HFFc6 (cell line): ENCODE measurements at regions not wholly inside any gene's neighbourhood (a gene's known extent, or its start where the extent isn't known, plus 50 kb on each side); places are given as distances from the start of the nearest gene placed in this dataset.

Experiments used
- DNase-seq: peaks from one replicate; pipeline ENCODE4 v3.0.0-alpha.2; 2018
- H3K27ac Mint-ChIP-seq: 2 replicates; pipeline ENCODE4 v1.8.0; 2020; ENCODE audit warnings: mild to moderate bottlenecking, mixed read lengths
- H3K27me3 Mint-ChIP-seq: 2 replicates; pipeline ENCODE4 v1.8.0; 2021; ENCODE audit warnings: mild to moderate bottlenecking, moderate library complexity, mixed read lengths; ENCODE audit not compliant: insufficient read depth
- H3K36me3 Mint-ChIP-seq: 2 replicates; pipeline ENCODE4 v1.8.0; 2021; ENCODE audit warnings: low read depth, mixed read lengths
- H3K4me1 Mint-ChIP-seq: 2 replicates; pipeline ENCODE4 v1.8.0; 2020; ENCODE audit warnings: low read depth, mixed read lengths
- H3K4me3 Mint-ChIP-seq: 2 replicates; pipeline ENCODE4 v1.8.0; 2020; ENCODE audit warnings: mild to moderate bottlenecking, moderate library complexity, mixed read lengths
- H3K9me3 Mint-ChIP-seq: 2 replicates; pipeline ENCODE4 v1.8.0; 2020; ENCODE audit warnings: mild to moderate bottlenecking, mixed read lengths
- CTCF ChIP-seq: fragments of 200-600 bp; sonication (generic); IDR thresholded peaks from 2 replicates; pipeline ENCODE4 v1.5.0; 2021; ENCODE audit warnings: antibody characterized with exemption, mild to moderate bottlenecking

GRCh38 chr11:38950867-38951266 lies 2352.8 kb upstream of the RAG2 start:
- Mint-ChIP-seq H3K36me3 (no peaks in the 10 kb centered on the region), H3K27ac (no peak overlapping the region), H3K27me3 (no peaks in the 10 kb centered on the region), H3K9me3 (peaks cover 27% of the 10 kb centered on the region), H3K4me1 (no peaks in the 10 kb centered on the region), H3K4me3 (no peak overlapping the region)
- no peak for DNase-seq
- no peak for TF ChIP-seq CTCF

- H3K36me3 Mint-ChIP-seq, result no peaks in the 10 kb centered on the region
- H3K9me3 Mint-ChIP-seq, result peaks cover 28% of the 10 kb centered on the region
- no peaks in the 10 kb centered on the region for H3K4me1 Mint-ChIP-seq
- H3K4me3 Mint-ChIP-seq, result no peak overlapping the region
- no peak for TF ChIP-seq CTCF
- no peak for DNase-seq
- H3K27me3 Mint-ChIP-seq, result no peaks in the 10 kb centered on the region
- no peak overlapping the region for H3K27ac Mint-ChIP-seq
Measured at GRCh38 chr11:38948392-38948791, 2350.4 kb upstream of the RAG2 start.

- Mint-ChIP-seq H3K4me3 (no peak overlapping the region), H3K4me1 (no peaks in the 10 kb centered on the region), H3K27me3 (no peaks in the 10 kb centered on the region), H3K9me3 (peaks cover 12% of the 10 kb centered on the region), H3K36me3 (no peaks in the 10 kb centered on the region), H3K27ac (no peak overlapping the region)
- DNase-seq, result no peak
- TF ChIP-seq CTCF, result no peak
Measured at GRCh38 chr11:38937709-38938108, 2339.7 kb upstream of the RAG2 start.

GRCh38 chr11:38935941-38936340 lies 2337.9 kb upstream of the RAG2 start:
- Mint-ChIP-seq H3K9me3 (peaks cover 24% of the 10 kb centered on the region), H3K4me1 (no peaks in the 10 kb centered on the region), H3K4me3 (no peak overlapping the region), H3K27ac (no peak overlapping the region), H3K27me3 (no peaks in the 10 kb centered on the region), H3K36me3 (no peaks in the 10 kb centered on the region)
- no peak for DNase-seq
- no peak for TF ChIP-seq CTCF

DNA sequence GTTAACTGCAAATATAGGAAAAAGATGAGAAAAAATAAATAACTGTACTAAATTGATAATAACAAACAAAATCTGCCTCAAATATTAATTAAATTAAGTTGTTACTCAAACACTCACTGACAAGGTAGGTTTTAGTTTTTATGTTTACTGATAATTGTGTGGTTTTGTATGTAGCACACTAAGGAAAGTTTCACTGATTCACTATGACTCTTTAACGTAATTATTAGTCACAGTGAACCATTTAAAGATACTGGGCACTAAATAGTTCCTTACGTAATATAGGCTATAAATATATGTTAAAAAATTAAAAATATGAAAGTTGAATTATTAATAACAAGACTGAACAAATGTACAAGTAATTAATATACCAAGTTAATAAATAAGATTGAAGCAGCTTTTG lies 2330.0 kb upstream of the RAG2 start:
- H3K4me3 Mint-ChIP-seq, result no peak overlapping the region
- H3K9me3 Mint-ChIP-seq, result peaks cover 22% of the 10 kb centered on the region
- no peak for TF ChIP-seq CTCF
- no peak for DNase-seq
- no peaks in the 10 kb centered on the region for H3K27me3 Mint-ChIP-seq
- no peak overlapping the region for H3K27ac Mint-ChIP-seq
- H3K36me3 Mint-ChIP-seq, result no peaks in the 10 kb centered on the region
- no peaks in the 10 kb centered on the region for H3K4me1 Mint-ChIP-seq

DNA sequence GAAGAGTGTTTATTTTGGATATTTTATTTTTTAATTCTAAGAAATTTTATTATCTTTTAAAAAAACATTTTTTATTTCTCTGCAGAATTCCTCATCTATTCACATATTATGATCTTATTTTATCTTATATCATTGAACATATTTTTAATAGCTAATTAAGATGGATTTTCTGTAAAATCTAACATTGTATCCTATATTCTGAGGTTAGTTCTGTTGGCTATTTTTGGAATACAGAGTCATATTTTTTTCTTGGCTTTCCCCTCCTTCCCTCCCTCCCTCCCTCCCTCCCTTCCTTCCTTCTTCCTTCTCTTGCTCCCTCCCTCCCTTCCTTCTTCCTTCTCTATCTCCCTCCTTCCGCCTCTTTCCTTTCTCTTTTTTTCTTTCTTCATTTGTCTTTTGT lies 2326.6 kb upstream of the RAG2 start:
- Mint-ChIP-seq H3K9me3 (peaks cover 27% of the 10 kb centered on the region), H3K4me1 (no peaks in the 10 kb centered on the region), H3K36me3 (no peaks in the 10 kb centered on the region; the same call in 1 of the 2 replicates), H3K27ac (no peak overlapping the region), H3K4me3 (no peak overlapping the region), H3K27me3 (no peaks in the 10 kb centered on the region)
- no peak for DNase-seq
- TF ChIP-seq CTCF, result no peak
